H1 (cell line): ENCODE measurements at regions not wholly inside any gene's neighbourhood (a gene's known extent, or its start where the extent isn't known, plus 50 kb on each side); places are given as distances from the start of the nearest gene placed in this dataset.

Experiments used
- CHD2 ChIP-seq: IDR thresholded peaks from 2 replicates; pipeline ENCODE4 v1.6.1; 2012; ENCODE audit warnings: low read length, improper control_type of control experiment
- KDM1A ChIP-seq: fragments of 200-600, 300-600 bp; sonication (generic); IDR thresholded peaks from 2 replicates; pipeline ENCODE4 v1.7.1; 2016; ENCODE audit warnings: mild to moderate bottlenecking, low read length, borderline replicate concordance
- TF ChIP-seq, protein P1 (sequence below): IDR thresholded peaks from 2 replicates; pipeline ENCODE4 v1.6.1; 2012; ENCODE audit warnings: low read length, inconsistent platforms

DNA sequence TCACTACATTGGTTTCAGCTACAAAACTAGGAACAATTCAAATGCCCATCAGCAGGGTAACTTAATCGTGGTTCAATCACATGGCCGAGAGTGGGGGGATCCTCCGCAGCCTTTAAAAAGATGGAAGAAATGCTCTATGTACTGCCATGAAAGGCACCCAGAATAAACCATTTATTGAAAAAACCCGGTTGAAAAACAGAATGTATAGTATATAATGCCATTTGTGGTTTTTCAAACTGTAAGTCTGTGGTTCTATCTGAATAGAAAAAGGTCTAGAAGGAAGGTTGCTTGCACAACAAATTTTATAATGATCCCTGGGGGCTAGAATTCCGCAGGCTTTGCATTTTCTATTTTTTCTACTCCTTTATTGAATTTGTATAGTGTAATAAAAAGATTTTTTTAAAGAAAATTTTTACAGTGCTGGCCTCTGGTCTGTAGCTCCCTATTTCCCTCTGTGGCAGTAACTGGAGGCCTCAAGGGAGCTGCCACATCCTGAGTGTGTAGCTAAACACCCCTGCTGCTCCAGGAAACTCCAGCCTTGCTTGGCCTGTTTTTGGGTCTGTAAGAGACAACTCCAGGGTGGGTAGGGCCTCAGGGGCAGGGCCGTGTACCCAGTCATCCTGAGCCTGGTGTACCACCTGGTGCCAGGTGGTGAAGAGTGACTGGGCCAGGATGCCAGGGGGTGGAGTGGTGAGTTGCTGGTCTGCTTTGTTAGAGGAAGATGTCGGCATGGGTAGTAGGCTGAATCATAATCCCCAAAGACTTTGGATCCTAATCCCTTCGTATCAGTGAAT is 51.5 kb upstream of the EPS8L3 start (continued):
- TF ChIP-seq, protein P1, sequence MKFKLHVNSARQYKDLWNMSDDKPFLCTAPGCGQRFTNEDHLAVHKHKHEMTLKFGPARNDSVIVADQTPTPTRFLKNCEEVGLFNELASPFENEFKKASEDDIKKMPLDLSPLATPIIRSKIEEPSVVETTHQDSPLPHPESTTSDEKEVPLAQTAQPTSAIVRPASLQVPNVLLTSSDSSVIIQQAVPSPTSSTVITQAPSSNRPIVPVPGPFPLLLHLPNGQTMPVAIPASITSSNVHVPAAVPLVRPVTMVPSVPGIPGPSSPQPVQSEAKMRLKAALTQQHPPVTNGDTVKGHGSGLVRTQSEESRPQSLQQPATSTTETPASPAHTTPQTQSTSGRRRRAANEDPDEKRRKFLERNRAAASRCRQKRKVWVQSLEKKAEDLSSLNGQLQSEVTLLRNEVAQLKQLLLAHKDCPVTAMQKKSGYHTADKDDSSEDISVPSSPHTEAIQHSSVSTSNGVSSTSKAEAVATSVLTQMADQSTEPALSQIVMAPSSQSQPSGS, result no peak
- TF ChIP-seq KDM1A (no peak), CHD2 (no peak)
